SKM-1 treated with dmso at 0.1 percent for 144 hours (cell line): ENCODE measurements at regions not wholly inside any gene's neighbourhood (a gene's known extent, or its start where the extent isn't known, plus 50 kb on each side); places are given as distances from the start of the nearest gene placed in this dataset.
"Not testable (repeated sequence)": the region's sequence is repeated elsewhere in the genome, so short reads cannot be mapped to it uniquely, and the experiment has no call there.

Source experiments
- DNase-seq: peaks from one replicate; lab custom pipeline; 2025; ENCODE audit not compliant: unreplicated experiment; lab: John Stamatoyannopoulos, UW

GRCh38 chr15:39016706-39017105 lies 452.1 kb upstream of the RASGRP1 start:
- no peak for DNase-seq

- DNase-seq = no peak
Observed at GRCh38 chr15:39018966-39019365, 454.4 kb upstream of the RASGRP1 start.

- DNase-seq = no peak
Observed at GRCh38 chr15:39021341-39021740, 456.7 kb upstream of the RASGRP1 start.

GRCh38 chr15:39022532-39023305 lies 458.1 kb upstream of the RASGRP1 start:
- DNase-seq = no peak

- DNase-seq = no peak
Observed at GRCh38 chr15:39025321-39025720, 460.7 kb upstream of the RASGRP1 start.

GRCh38 chr15:39025881-39026280 lies 461.3 kb upstream of the RASGRP1 start:
- no peak for DNase-seq

GRCh38 chr15:39028069-39028468 lies 463.5 kb upstream of the RASGRP1 start:
- DNase-seq = no peak

GRCh38 chr15:39029741-39030140 lies 465.1 kb upstream of the RASGRP1 start:
- DNase-seq = no peak

GRCh38 chr15:39030291-39031070 lies 465.9 kb upstream of the RASGRP1 start:
- no peak for DNase-seq

- no peak for DNase-seq
Observed at GRCh38 chr15:39031596-39031995, 467.0 kb upstream of the RASGRP1 start.

- DNase-seq = no peak
Observed at GRCh38 chr15:39034816-39035215, 470.2 kb upstream of the RASGRP1 start.

- not testable (repeated sequence) for DNase-seq
Observed at GRCh38 chr15:39037611-39038010, 473.0 kb upstream of the RASGRP1 start.

- no peak for DNase-seq
Observed at GRCh38 chr15:39040861-39041260, 476.2 kb upstream of the RASGRP1 start.

- no peak for DNase-seq
Observed at GRCh38 chr15:39041979-39042495, 477.4 kb upstream of the RASGRP1 start.

- DNase-seq = no peak
Observed at GRCh38 chr15:39051626-39052322, 487.2 kb upstream of the RASGRP1 start.

- no peak for DNase-seq
Observed at GRCh38 chr15:39052323-39052705, 487.7 kb upstream of the RASGRP1 start.

- no peak for DNase-seq
Observed at GRCh38 chr15:39053480-39053879, 488.9 kb upstream of the RASGRP1 start.

- no peak for DNase-seq
Observed at GRCh38 chr15:39054128-39054732, 489.6 kb upstream of the RASGRP1 start.

GRCh38 chr15:39056357-39056756 lies 491.7 kb upstream of the RASGRP1 start:
- DNase-seq = no peak

- no peak for DNase-seq
Observed at GRCh38 chr15:39058351-39059131, 493.9 kb upstream of the RASGRP1 start.
